DND-41 (cell line): ENCODE measurements at regions not wholly inside any gene's neighbourhood (a gene's known extent, or its start where the extent isn't known, plus 50 kb on each side); places are given as distances from the start of the nearest gene placed in this dataset.

Source experiments
- EZH2 ChIP-seq: IDR thresholded peaks from 3 replicates; pipeline ENCODE4 v1.6.1; 2012; ENCODE audit warnings: borderline replicate concordance, low read depth, mild to moderate bottlenecking, moderate library complexity, low read length, inconsistent platforms; ENCODE audit not compliant: severe bottlenecking
- TF ChIP-seq, protein P1 (sequence below): IDR thresholded peaks from 2 replicates; pipeline ENCODE4 v1.5.1; 2012; ENCODE audit warnings: borderline replicate concordance, low read length, moderate library complexity, mild to moderate bottlenecking; ENCODE audit not compliant: poor library complexity, severe bottlenecking; ENCODE audit errors: extremely low read depth

DNA sequence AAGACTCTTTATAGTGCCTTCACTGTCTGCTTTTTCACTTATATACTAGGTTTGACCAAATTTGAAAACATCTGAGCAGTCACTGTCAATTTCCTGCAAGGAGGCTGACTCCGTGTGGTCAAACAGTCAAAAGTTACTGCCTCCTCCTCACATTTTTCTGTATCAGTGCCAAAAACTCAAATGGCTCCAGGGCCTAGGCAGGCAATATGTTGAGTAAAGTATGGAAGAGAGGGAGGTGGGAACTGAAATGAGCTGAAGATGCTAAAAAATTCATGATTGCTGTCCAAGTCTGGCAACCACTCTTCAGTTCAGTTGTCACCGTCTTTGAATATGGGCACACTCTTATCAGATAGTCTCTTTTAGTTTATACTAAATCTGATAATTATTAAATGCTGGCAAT lies 551.6 kb downstream of the CCSER2 start:
- TF ChIP-seq, protein P1, sequence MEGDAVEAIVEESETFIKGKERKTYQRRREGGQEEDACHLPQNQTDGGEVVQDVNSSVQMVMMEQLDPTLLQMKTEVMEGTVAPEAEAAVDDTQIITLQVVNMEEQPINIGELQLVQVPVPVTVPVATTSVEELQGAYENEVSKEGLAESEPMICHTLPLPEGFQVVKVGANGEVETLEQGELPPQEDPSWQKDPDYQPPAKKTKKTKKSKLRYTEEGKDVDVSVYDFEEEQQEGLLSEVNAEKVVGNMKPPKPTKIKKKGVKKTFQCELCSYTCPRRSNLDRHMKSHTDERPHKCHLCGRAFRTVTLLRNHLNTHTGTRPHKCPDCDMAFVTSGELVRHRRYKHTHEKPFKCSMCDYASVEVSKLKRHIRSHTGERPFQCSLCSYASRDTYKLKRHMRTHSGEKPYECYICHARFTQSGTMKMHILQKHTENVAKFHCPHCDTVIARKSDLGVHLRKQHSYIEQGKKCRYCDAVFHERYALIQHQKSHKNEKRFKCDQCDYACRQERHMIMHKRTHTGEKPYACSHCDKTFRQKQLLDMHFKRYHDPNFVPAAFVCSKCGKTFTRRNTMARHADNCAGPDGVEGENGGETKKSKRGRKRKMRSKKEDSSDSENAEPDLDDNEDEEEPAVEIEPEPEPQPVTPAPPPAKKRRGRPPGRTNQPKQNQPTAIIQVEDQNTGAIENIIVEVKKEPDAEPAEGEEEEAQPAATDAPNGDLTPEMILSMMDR: no peak
- no peak for TF ChIP-seq EZH2
